HepG2 (cell line): ENCODE measurements at regions not wholly inside any gene's neighbourhood (a gene's known extent, or its start where the extent isn't known, plus 50 kb on each side); places are given as distances from the start of the nearest gene placed in this dataset.

ENCODE experiments used
- ADNP ChIP-seq: sonication (generic); formaldehyde crosslinking; IDR thresholded peaks from 2 replicates; pipeline ENCODE4 v1.4.0; 2020; ENCODE audit warnings: missing genetic modification reagents
- CSRNP1 ChIP-seq: sonication (generic); formaldehyde crosslinking; IDR thresholded peaks from 2 replicates; pipeline ENCODE4 v1.8.1; 2023; ENCODE audit warnings: mild to moderate bottlenecking, missing genetic modification reagents
- DR1 ChIP-seq: sonication (generic); formaldehyde crosslinking; IDR thresholded peaks from 2 replicates; pipeline ENCODE4 v1.8.0; 2021; ENCODE audit warnings: mild to moderate bottlenecking, missing genetic modification reagents, inconsistent platforms
- GTF2F1 ChIP-seq: fragments of 150-350 bp; IDR thresholded peaks from 2 replicates; pipeline ENCODE4 v1.6.1; 2014; ENCODE audit warnings: low read length
- HDAC6 ChIP-seq: fragments of 200-600 bp; sonication (generic); IDR thresholded peaks from 2 replicates; pipeline ENCODE4 v1.7.0; 2017; ENCODE audit warnings: mild to moderate bottlenecking, antibody characterized with exemption, low read length, low read depth
- KAT2B ChIP-seq: fragments of 150-350 bp; IDR thresholded peaks from 2 replicates; pipeline ENCODE4 v1.6.1; 2014; ENCODE audit warnings: low read depth, low read length, borderline replicate concordance
- PRDM4 ChIP-seq: sonication (generic); formaldehyde crosslinking; IDR thresholded peaks from 2 replicates; pipeline ENCODE4 v1.9.0; 2021; ENCODE audit warnings: missing genetic modification reagents, borderline replicate concordance
- PRPF4 ChIP-seq: fragments of 200-400 bp; formaldehyde crosslinking; IDR thresholded peaks from 2 replicates; pipeline ENCODE4 v1.6.1; 2016; ENCODE audit warnings: low read length, low read depth; ENCODE audit not compliant: poor library complexity, severe bottlenecking
- SALL2 ChIP-seq: sonication (generic); formaldehyde crosslinking; IDR thresholded peaks from 2 replicates; pipeline ENCODE4 v1.8.1; 2023; ENCODE audit warnings: mild to moderate bottlenecking, missing genetic modification reagents, inconsistent platforms
- ZMYM3 ChIP-seq: sonication (generic); formaldehyde crosslinking; IDR thresholded peaks from 2 replicates; pipeline ENCODE4 v1.5.1; 2020; ENCODE audit warnings: mild to moderate bottlenecking, missing genetic modification reagents
- ZNF225 ChIP-seq: sonication (generic); formaldehyde crosslinking; IDR thresholded peaks from 2 replicates; pipeline ENCODE4 v1.4.0; 2020; ENCODE audit warnings: mild to moderate bottlenecking, missing genetic modification reagents
- ZNF572 ChIP-seq: sonication (generic); formaldehyde crosslinking; IDR thresholded peaks from 2 replicates; pipeline ENCODE4 v1.5.1; 2020; ENCODE audit warnings: mild to moderate bottlenecking, missing genetic modification reagents
- ZNF678 ChIP-seq: sonication (generic); formaldehyde crosslinking; IDR thresholded peaks from 2 replicates; pipeline ENCODE4 v1.4.0; 2020; ENCODE audit warnings: mild to moderate bottlenecking, missing genetic modification reagents
- ZNF782 ChIP-seq: sonication (generic); formaldehyde crosslinking; IDR thresholded peaks from 2 replicates; pipeline ENCODE4 v1.4.0; 2020; ENCODE audit warnings: missing genetic modification reagents, mild to moderate bottlenecking, borderline replicate concordance
- TF ChIP-seq, protein P1 (sequence below): fragments of 450-650 bp; IDR thresholded peaks from 2 replicates; pipeline ENCODE4 v1.6.1; 2017; ENCODE audit warnings: mild to moderate bottlenecking
- TF ChIP-seq, protein P2 (sequence below): sonication (generic); formaldehyde crosslinking; IDR thresholded peaks from 2 replicates; pipeline ENCODE4 v1.4.0; 2020; ENCODE audit warnings: missing genetic modification reagents
- TF ChIP-seq, protein P3 (sequence below): sonication (generic); formaldehyde crosslinking; IDR thresholded peaks from 2 replicates; pipeline ENCODE4 v1.4.0; 2020; ENCODE audit warnings: low read depth, mild to moderate bottlenecking, missing genetic modification reagents

GRCh38 chr6:111997078-111997852 is 56.6 kb upstream of the CCN6 start (continued):
- no peak for TF ChIP-seq GTF2F1
- no peak for TF ChIP-seq ZMYM3 (CRISPR knock-in tag)
- no peak for TF ChIP-seq KAT2B
- no peak for TF ChIP-seq CSRNP1
- TF ChIP-seq PRDM4 (CRISPR knock-in tag): no peak
- TF ChIP-seq ZNF225 (CRISPR knock-in tag): no peak
- no peak for TF ChIP-seq HDAC6
- TF ChIP-seq, protein P1, sequence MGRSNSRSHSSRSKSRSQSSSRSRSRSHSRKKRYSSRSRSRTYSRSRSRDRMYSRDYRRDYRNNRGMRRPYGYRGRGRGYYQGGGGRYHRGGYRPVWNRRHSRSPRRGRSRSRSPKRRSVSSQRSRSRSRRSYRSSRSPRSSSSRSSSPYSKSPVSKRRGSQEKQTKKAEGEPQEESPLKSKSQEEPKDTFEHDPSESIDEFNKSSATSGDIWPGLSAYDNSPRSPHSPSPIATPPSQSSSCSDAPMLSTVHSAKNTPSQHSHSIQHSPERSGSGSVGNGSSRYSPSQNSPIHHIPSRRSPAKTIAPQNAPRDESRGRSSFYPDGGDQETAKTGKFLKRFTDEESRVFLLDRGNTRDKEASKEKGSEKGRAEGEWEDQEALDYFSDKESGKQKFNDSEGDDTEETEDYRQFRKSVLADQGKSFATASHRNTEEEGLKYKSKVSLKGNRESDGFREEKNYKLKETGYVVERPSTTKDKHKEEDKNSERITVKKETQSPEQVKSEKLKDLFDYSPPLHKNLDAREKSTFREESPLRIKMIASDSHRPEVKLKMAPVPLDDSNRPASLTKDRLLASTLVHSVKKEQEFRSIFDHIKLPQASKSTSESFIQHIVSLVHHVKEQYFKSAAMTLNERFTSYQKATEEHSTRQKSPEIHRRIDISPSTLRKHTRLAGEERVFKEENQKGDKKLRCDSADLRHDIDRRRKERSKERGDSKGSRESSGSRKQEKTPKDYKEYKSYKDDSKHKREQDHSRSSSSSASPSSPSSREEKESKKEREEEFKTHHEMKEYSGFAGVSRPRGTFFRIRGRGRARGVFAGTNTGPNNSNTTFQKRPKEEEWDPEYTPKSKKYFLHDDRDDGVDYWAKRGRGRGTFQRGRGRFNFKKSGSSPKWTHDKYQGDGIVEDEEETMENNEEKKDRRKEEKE: no peak
- TF ChIP-seq SALL2 (CRISPR knock-in tag): no peak
- no peak for TF ChIP-seq PRPF4
- TF ChIP-seq ADNP (CRISPR knock-in tag): no peak
- TF ChIP-seq, protein P2, sequence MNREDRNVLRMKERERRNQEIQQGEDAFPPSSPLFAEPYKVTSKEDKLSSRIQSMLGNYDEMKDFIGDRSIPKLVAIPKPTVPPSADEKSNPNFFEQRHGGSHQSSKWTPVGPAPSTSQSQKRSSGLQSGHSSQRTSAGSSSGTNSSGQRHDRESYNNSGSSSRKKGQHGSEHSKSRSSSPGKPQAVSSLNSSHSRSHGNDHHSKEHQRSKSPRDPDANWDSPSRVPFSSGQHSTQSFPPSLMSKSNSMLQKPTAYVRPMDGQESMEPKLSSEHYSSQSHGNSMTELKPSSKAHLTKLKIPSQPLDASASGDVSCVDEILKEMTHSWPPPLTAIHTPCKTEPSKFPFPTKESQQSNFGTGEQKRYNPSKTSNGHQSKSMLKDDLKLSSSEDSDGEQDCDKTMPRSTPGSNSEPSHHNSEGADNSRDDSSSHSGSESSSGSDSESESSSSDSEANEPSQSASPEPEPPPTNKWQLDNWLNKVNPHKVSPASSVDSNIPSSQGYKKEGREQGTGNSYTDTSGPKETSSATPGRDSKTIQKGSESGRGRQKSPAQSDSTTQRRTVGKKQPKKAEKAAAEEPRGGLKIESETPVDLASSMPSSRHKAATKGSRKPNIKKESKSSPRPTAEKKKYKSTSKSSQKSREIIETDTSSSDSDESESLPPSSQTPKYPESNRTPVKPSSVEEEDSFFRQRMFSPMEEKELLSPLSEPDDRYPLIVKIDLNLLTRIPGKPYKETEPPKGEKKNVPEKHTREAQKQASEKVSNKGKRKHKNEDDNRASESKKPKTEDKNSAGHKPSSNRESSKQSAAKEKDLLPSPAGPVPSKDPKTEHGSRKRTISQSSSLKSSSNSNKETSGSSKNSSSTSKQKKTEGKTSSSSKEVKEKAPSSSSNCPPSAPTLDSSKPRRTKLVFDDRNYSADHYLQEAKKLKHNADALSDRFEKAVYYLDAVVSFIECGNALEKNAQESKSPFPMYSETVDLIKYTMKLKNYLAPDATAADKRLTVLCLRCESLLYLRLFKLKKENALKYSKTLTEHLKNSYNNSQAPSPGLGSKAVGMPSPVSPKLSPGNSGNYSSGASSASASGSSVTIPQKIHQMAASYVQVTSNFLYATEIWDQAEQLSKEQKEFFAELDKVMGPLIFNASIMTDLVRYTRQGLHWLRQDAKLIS (CRISPR knock-in tag): no peak
- TF ChIP-seq, protein P3, sequence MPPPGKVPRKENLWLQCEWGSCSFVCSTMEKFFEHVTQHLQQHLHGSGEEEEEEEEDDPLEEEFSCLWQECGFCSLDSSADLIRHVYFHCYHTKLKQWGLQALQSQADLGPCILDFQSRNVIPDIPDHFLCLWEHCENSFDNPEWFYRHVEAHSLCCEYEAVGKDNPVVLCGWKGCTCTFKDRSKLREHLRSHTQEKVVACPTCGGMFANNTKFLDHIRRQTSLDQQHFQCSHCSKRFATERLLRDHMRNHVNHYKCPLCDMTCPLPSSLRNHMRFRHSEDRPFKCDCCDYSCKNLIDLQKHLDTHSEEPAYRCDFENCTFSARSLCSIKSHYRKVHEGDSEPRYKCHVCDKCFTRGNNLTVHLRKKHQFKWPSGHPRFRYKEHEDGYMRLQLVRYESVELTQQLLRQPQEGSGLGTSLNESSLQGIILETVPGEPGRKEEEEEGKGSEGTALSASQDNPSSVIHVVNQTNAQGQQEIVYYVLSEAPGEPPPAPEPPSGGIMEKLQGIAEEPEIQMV: no peak
- no peak for TF ChIP-seq ZNF678
- TF ChIP-seq DR1 (CRISPR knock-in tag): no peak
- no peak for TF ChIP-seq ZNF572 (CRISPR knock-in tag)
- no peak for TF ChIP-seq ZNF782 (CRISPR knock-in tag)
